ENCODE measurements at regions not wholly inside any gene's neighbourhood (a gene's known extent, or its start where the extent isn't known, plus 50 kb on each side); places are given as distances from the start of the nearest gene placed in this dataset.

DNA sequence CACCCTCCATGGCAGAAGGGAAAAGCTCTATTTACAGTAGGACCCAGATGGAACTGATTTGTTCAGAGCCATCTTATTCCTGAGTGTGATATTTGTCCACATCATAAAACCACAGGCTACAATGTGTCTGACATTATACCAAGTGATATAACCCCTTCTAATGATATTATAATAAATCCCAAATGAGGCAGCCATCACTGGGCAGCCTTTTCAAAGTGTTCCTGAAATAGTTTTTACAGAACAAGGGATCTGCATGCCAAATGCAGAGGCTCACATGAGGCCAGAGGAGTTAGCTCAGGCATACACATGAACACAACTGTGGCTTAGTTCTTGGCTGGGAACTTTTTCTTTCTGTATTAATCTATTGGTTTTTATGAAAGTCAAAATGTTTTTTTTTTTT, 207.7 kb downstream of the MAFB start:
- H3K36me3 Mint-ChIP-seq (ENCODE audit: low read depth): no peaks in the 10 kb centered on the region

More for the DNA sequence above, 207.7 kb downstream of the MAFB start:
- no peak for ATAC-seq
- H3K4me2 ChIP-seq: no peak overlapping the region
- DNase-seq (ENCODE audit: low spot score): no peak
- H2AFZ ChIP-seq: no peak overlapping the region
- H3K4me3 ChIP-seq: no peak overlapping the region
- Mint-ChIP-seq H3K4me1 (no peaks in the 10 kb centered on the region), H3K4me3 (no peak overlapping the region), H3K27ac (no peak overlapping the region), H3K27me3 (ENCODE audit: insufficient read depth, low read depth, poor library complexity) (no peaks in the 10 kb centered on the region), H3K9me3 (no peaks in the 10 kb centered on the region)
- H3K79me2 ChIP-seq (replicated peaks; ENCODE audit: insufficient read depth): no peaks in the 10 kb centered on the region
- no peaks in the 10 kb centered on the region for H3K4me1 ChIP-seq (ENCODE audit: insufficient read depth)
- no peaks in the 10 kb centered on the region for H3K27me3 ChIP-seq (ENCODE audit: insufficient read depth)
- no peaks in the 10 kb centered on the region for H3F3A ChIP-seq (replicated peaks; ENCODE audit: low read depth)
- H3K27ac ChIP-seq (ENCODE audit: low read depth): no peak overlapping the region
- H3K9me2 ChIP-seq (ENCODE audit: insufficient read depth): peaks cover 18% of the 10 kb centered on the region; the same call in 1 of the 2 replicates
- TF ChIP-seq, protein P1, sequence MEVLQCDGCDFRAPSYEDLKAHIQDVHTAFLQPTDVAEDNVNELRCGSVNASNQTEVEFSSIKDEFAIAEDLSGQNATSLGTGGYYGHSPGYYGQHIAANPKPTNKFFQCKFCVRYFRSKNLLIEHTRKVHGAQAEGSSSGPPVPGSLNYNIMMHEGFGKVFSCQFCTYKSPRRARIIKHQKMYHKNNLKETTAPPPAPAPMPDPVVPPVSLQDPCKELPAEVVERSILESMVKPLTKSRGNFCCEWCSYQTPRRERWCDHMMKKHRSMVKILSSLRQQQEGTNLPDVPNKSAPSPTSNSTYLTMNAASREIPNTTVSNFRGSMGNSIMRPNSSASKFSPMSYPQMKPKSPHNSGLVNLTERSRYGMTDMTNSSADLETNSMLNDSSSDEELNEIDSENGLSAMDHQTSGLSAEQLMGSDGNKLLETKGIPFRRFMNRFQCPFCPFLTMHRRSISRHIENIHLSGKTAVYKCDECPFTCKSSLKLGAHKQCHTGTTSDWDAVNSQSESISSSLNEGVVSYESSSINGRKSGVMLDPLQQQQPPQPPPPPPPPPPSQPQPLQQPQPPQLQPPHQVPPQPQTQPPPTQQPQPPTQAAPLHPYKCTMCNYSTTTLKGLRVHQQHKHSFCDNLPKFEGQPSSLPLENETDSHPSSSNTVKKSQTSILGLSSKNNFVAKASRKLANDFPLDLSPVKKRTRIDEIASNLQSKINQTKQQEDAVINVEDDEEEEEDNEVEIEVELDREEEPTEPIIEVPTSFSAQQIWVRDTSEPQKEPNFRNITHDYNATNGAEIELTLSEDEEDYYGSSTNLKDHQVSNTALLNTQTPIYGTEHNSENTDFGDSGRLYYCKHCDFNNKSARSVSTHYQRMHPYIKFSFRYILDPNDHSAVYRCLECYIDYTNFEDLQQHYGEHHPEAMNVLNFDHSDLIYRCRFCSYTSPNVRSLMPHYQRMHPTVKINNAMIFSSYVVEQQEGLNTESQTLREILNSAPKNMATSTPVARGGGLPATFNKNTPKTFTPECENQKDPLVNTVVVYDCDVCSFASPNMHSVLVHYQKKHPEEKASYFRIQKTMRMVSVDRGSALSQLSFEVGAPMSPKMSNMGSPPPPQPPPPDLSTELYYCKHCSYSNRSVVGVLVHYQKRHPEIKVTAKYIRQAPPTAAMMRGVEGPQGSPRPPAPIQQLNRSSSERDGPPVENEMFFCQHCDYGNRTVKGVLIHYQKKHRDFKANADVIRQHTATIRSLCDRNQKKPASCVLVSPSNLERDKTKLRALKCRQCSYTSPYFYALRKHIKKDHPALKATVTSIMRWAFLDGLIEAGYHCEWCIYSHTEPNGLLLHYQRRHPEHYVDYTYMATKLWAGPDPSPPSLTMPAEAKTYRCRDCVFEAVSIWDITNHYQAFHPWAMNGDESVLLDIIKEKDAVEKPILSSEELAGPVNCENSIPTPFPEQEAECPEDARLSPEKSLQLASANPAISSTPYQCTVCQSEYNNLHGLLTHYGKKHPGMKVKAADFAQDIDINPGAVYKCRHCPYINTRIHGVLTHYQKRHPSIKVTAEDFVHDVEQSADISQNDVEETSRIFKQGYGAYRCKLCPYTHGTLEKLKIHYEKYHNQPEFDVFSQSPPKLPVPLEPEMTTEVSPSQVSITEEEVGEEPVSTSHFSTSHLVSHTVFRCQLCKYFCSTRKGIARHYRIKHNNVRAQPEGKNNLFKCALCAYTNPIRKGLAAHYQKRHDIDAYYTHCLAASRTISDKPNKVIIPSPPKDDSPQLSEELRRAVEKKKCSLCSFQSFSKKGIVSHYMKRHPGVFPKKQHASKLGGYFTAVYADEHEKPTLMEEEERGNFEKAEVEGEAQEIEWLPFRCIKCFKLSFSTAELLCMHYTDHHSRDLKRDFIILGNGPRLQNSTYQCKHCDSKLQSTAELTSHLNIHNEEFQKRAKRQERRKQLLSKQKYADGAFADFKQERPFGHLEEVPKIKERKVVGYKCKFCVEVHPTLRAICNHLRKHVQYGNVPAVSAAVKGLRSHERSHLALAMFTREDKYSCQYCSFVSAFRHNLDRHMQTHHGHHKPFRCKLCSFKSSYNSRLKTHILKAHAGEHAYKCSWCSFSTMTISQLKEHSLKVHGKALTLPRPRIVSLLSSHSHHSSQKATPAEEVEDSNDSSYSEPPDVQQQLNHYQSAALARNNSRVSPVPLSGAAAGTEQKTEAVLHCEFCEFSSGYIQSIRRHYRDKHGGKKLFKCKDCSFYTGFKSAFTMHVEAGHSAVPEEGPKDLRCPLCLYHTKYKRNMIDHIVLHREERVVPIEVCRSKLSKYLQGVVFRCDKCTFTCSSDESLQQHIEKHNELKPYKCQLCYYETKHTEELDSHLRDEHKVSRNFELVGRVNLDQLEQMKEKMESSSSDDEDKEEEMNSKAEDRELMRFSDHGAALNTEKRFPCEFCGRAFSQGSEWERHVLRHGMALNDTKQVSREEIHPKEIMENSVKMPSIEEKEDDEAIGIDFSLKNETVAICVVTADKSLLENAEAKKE (CRISPR knock-in tag; IDR thresholded peaks at IDR 0.05): no peak
- TF ChIP-seq STAT1 (IDR thresholded peaks at IDR 0.05; ENCODE audit: unreplicated experiment) (no peak), ZNF114 (CRISPR knock-in tag; IDR thresholded peaks at IDR 0.05) (no peak), CREB1 (CRISPR knock-in tag; IDR thresholded peaks at IDR 0.05; ENCODE audit: low read depth) (no peak), POLR2AphosphoS5 (IDR thresholded peaks at IDR 0.05; ENCODE audit: low read depth) (no peak), EZH2phosphoT487 (IDR thresholded peaks at IDR 0.05; ENCODE audit: unreplicated experiment) (no peak), NANOG (IDR thresholded peaks at IDR 0.05; ENCODE audit: borderline replicate concordance) (no peak)
- TF ChIP-seq, protein P2, sequence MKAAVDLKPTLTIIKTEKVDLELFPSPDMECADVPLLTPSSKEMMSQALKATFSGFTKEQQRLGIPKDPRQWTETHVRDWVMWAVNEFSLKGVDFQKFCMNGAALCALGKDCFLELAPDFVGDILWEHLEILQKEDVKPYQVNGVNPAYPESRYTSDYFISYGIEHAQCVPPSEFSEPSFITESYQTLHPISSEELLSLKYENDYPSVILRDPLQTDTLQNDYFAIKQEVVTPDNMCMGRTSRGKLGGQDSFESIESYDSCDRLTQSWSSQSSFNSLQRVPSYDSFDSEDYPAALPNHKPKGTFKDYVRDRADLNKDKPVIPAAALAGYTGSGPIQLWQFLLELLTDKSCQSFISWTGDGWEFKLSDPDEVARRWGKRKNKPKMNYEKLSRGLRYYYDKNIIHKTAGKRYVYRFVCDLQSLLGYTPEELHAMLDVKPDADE (IDR thresholded peaks at IDR 0.05): no peak
- TF ChIP-seq, protein P3, sequence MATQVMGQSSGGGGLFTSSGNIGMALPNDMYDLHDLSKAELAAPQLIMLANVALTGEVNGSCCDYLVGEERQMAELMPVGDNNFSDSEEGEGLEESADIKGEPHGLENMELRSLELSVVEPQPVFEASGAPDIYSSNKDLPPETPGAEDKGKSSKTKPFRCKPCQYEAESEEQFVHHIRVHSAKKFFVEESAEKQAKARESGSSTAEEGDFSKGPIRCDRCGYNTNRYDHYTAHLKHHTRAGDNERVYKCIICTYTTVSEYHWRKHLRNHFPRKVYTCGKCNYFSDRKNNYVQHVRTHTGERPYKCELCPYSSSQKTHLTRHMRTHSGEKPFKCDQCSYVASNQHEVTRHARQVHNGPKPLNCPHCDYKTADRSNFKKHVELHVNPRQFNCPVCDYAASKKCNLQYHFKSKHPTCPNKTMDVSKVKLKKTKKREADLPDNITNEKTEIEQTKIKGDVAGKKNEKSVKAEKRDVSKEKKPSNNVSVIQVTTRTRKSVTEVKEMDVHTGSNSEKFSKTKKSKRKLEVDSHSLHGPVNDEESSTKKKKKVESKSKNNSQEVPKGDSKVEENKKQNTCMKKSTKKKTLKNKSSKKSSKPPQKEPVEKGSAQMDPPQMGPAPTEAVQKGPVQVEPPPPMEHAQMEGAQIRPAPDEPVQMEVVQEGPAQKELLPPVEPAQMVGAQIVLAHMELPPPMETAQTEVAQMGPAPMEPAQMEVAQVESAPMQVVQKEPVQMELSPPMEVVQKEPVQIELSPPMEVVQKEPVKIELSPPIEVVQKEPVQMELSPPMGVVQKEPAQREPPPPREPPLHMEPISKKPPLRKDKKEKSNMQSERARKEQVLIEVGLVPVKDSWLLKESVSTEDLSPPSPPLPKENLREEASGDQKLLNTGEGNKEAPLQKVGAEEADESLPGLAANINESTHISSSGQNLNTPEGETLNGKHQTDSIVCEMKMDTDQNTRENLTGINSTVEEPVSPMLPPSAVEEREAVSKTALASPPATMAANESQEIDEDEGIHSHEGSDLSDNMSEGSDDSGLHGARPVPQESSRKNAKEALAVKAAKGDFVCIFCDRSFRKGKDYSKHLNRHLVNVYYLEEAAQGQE (IDR thresholded peaks at IDR 0.05; ENCODE audit: unreplicated experiment): no peak
- TF ChIP-seq, protein P4, sequence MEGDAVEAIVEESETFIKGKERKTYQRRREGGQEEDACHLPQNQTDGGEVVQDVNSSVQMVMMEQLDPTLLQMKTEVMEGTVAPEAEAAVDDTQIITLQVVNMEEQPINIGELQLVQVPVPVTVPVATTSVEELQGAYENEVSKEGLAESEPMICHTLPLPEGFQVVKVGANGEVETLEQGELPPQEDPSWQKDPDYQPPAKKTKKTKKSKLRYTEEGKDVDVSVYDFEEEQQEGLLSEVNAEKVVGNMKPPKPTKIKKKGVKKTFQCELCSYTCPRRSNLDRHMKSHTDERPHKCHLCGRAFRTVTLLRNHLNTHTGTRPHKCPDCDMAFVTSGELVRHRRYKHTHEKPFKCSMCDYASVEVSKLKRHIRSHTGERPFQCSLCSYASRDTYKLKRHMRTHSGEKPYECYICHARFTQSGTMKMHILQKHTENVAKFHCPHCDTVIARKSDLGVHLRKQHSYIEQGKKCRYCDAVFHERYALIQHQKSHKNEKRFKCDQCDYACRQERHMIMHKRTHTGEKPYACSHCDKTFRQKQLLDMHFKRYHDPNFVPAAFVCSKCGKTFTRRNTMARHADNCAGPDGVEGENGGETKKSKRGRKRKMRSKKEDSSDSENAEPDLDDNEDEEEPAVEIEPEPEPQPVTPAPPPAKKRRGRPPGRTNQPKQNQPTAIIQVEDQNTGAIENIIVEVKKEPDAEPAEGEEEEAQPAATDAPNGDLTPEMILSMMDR (conservative IDR thresholded peaks at IDR 0.05; ENCODE audit: low read depth in 2 of 2): no peak
- no peaks in the 10 kb centered on the region for H4K20me1 ChIP-seq (replicated peaks; ENCODE audit: insufficient read depth)
- H3K36me3 ChIP-seq (ENCODE audit: insufficient read depth): no peaks in the 10 kb centered on the region
